GM19324 (cell line): ENCODE measurements at regions not wholly inside any gene's neighbourhood (a gene's known extent, or its start where the extent isn't known, plus 50 kb on each side); places are given as distances from the start of the nearest gene placed in this dataset.
"Not testable (repeated sequence)": the region's sequence is repeated elsewhere in the genome, so short reads cannot be mapped to it uniquely, and the experiment has no call there.

Source experiments
- ATAC-seq: cut with Tn5 transposase; IDR thresholded peaks from one replicate; pipeline ENCODE4 v1.9.1; 2021; ENCODE audit warnings: mild to moderate bottlenecking, moderate library complexity; ENCODE audit not compliant: unreplicated experiment, low FRiP score

DNA sequence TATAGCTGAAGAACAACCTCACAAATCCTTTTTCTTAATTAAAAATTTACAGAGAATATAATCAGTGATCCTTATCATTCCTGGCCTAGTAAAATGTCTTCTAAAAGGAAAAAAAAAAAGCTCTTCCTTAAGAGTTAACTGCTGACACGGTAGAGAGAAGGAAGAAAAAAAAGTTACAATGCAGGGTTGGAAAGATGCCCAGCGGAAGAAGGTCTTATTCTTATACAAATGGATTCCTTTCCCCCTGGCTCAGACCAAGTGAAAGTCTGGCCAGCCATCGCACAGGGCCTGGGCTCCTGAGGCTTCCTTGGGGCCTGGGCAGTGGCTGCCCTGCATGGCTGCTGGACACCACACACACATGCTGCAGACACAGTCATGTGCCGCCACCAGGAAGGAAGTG, 688.6 kb downstream of the TENT5A start:
- ATAC-seq, result no peak

DNA sequence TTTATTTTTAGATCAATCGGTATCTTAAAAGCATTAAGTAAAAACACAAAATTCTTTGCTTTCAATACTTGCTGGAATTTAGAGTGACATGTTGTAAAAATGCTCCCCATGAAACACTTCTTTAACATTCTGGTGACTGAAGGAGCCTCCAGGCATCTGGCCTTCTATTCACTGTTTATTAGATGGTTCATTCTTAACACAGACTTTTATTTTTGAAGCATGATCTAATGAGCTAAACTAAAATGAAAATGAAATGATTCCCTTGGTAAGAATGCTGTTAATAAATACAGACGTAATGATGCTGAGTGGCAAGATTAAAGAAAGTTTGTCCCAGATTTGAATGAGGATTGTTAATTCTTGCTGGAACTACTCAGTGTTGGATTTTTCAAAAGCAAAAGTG, 698.4 kb downstream of the TENT5A start:
- no peak for ATAC-seq

DNA sequence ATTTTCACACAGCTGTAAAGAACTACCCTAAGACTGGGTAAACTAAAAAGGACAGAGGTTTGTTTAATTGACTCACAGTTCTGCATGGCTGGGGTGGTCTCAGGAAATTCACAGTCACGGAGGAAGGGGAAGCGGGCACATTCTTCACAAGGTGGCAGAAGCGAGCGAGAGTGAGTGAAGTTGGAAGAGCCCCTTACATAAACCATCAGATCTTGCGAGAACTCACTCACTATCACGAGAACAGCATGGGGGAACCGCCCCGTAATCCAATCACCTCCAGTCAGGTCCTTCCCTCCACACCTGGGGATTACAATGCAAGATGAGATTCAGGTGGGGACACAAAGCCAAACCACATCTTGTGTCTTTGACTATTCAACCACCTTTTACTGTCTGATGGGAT, 700.5 kb downstream of the TENT5A start:
- ATAC-seq, result no peak

DNA sequence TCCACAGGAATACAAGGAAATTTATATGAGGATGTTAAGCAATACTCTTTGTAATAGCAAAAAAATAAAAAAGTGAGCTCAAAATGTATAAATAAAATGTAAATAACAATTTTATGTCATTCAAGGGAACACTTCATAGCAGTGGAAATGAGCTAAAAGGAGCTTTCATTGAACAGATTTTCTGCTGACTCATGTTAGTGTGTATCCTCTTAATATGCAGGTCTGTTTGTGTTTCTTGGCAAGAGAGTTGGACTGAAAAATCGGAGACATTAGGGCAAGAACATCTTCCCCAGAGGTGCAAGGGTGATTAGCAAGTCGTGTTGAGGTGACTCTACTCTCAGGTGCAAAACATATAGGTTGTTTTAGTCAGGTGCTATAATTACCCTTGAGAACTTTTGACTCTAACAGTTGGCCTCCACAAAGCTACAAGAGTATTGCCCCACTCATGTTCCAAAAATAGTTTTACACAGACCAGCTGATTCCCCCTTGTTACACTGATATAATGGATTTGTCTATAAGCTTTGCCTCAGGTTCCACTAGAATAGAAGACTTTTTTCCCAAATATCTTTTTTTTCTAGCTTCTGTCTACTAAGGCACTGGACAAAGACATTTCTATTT, 702.9 kb downstream of the TENT5A start:
- ATAC-seq, result no peak

DNA sequence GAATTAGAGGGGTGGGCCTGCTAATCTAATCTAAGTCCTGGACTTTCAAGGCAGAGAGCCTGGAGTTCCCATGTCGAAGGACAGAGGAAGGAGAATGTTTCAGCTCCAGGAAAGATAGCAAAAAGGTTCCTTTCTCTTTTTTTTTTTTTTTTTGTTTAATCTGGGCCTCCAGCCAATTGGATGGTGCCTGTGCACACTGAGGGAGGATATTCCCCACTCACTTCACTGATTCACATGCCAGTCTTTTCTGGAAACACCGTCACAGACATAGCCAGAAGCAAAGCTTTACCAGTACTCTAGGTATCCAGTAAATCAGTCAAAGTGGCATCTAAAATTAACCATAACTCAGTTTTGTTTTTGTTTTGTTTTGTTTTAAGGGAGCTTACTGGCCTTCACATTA, 721.1 kb downstream of the TENT5A start:
- no peak for ATAC-seq

DNA sequence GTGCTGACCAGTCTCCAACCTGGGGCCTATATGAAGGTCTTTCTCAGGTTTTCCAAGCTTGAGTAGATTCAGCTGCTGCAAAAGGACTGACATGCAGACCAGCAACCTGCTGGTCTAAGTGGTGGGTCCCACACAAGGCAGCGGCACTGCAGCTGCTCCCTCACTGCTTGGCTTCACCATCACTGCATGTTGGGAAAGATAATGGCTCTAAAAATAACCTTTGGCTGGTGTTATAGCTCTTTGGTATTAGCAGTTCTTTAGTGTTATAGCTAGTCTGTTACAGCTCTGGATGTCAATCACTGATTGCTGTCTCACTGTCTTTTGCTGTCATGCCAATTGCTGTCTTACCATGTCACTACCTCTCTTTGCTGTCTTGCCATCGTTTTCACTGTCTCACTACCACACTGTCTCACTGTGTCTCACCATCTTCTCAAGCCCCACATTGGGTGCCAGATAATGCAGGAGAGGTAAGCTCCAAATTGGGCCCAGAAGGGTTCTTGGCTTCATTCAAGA, 726.4 kb downstream of the TENT5A start:
- ATAC-seq, result no peak

DNA sequence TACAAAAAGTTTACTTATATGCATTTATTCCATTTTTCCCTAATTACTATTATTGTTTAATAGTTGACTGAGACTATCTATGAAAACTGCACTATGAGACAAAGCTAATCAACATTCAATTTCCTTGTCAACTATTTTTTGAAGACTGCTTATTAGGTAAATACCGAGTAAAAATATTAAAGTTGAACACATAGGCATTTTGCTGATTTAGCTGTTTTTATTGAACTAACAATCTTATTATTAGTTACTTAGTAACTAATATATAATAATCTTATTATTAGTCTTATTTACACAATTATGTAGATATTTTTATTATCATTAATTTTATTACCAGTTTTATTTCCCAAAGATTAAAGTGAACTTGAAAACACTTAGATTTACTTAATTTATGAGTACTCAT, 728.8 kb downstream of the TENT5A start:
- no peak for ATAC-seq

DNA sequence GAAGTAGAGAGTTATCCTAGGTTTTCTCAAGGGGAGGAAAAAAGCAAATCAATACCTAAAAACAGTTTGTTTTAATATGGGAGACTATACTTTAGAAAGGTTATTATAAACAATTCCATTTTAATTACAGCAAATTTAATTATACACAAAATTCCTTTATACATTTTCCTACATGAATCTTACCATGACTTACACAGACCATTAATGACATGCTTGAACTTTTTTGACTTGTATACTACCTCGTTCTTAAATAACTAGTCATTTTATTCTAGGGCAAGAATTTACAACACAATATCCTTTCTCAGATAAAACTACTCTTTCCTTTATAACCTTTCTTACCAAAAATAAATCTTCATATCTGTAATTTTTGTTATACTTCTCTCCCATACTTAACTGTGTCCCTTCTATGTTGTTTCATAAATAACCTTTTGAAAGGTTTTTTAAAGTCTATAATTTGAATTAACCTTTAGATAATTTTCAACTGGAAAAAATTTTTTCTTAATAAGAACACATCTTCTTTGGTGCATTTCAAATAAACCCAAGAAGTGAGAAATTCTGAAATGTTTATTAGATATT, 729.4 kb downstream of the TENT5A start:
- ATAC-seq, result no peak

DNA sequence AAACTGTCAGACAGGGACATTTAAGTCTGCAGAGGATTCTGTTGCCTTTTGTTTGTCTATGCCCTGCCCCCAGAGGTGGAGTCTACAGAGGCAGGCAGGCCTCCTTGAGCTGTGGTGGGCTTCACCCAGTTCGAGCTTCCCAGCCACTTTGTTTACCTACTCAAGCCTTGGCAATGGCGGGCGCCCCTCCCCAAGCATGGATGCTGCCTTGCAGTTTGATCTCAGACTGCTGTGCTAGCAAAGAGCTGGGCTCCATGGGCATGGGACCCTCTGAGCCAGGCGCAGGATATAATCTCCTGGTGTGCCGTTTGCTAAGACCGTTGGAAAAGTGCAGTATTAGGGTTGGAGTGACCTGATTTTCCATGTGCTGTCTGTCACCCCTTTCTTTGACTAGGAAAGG, 734.9 kb downstream of the TENT5A start:
- ATAC-seq, result not testable (repeated sequence)

DNA sequence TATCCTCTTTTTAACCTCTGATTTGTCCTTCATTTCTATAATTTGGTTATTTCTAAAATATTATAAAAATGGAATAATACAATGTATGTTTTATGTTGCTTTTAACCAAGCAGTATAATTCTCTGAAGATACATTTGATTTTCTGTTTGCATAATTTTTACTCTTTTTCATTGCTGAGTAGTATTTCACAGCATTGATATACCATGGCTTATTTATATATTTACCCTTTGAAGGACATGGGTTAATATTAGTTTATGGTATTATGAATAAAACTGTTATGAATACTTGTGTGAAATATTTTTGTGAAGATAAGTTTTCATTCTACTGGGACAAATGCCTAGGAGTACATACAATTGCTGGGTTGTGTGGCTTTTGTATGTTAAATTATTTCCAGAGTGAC, 748.6 kb downstream of the TENT5A start:
- ATAC-seq, result no peak

DNA sequence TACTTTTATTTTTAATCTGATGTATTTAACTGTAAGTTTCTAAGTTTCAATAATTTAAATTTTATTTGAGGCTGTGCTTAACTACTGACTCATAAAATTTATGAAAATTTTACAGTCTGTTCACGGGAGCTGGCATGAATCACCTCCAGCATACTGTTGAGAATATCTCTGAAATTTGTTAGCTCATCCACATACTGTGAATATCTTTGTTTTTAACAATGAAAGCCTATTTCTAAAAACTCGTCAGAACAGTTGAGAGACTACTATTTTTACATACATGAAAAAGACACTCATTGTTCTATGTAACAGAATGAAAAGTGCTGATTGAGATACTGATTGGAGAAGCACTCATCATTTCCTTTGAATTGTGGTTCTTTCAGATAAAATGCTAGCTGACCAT, 749.3 kb downstream of the TENT5A start:
- ATAC-seq, result no peak

DNA sequence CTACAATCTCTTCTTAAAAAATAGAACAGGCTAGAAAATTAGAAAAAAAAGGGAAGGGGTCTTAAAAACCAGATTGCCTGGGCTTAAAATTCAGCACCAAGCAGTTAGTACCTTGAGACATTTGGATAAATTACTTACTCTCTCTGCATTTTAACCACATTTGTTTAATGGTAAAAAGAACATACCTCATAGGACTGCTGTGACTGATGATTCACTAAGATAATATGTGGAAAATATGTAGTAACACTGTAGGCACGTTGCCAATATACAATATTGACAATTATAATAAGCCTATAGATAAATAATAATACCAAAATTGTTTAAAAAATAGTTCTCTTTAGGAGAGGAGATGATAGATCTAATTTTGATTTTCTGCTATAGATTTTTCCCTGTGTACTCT, 750.4 kb downstream of the TENT5A start:
- ATAC-seq, result no peak

DNA sequence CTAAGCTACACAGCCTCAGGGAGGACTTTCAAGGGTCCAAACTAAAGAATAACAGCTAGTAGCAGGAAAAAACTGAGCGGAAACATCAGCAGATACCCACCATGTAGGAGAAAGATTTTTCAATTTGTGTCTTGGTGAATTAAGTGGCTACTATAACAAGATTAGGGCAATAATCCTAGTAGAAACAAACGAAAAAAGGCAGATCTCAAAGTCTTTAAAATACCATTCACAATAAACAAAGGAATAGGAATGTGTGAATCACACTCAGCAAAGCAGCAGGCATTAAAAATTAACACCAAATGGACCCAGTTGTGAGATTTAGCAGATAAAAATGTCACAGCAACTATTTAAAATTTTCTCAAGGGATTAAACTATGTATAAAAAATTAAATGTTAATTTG, 761.2 kb downstream of the TENT5A start:
- ATAC-seq, result no peak

DNA sequence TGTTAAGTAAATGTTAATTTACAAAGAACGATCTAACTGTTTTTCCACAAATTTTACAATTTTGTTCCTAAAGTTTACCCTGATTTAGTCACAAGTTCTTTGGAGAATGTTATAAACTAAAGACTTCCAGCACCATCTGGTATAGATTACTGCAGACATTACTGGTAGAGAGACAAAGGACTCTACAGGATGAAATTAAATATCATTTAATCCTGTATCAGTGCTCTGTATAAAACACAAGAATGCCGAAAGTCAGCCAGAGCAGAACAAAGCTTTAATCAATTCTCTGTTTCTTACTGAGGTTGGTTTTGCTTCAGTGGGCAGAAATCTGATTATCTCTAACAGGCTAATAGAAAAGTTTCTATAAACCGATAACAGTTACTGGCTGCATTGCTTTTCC, 763.6 kb downstream of the TENT5A start:
- ATAC-seq, result no peak

DNA sequence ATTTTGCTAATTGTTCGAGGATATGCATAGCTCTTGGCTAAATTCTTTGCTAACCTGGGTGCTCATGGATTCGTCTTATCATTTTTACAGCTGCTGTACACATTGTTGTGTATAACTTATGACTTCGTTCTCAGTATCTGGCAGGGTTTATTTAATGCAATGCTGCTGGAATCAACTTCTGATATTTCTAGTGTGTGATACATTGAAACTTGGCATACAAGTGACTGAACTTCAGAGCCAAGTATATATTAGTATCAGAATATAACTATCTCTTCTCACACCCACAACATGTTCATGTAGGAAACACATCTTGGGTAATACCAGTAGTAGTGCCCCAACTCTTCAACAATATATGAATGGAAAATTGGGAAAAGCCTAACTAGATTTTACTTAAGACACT, 764.2 kb downstream of the TENT5A start:
- ATAC-seq, result no peak

DNA sequence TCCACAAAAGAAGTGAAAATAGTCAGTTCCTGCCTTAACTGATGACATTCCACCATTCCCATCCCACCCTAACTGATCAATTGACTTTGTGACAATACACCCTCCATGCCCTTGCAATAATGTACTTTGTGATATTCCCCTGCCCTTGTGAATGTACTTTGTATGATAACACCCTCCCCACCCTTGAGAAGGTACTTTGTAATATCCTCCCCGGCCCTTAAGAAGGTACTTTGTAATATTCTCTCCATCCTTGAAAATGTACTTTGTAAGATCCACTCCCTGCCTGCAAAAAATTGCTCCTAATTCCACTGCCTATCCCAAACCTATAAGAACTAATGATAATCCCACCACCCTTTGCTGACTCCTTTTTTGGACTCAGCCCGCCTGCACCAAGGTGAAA, 771.3 kb downstream of the TENT5A start:
- ATAC-seq, result not testable (repeated sequence)

DNA sequence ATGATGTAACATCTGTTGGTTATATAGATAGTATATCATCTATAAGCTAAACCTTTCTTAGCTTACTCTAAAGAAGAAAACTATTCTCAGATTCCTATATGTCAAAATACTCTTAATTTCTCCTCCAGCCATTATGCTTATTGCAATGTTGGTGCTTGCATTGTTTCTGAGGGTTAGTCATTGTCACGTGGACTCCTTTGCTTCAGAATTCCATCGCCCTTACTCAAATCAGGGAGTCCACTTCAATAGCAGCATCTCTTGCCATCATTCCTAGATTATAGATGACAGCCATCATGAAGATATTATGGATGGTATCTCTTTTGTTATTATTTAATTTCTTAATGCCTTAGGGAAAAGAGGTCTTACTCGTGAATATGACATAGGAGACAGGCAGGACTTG, 776.1 kb downstream of the TENT5A start:
- ATAC-seq, result no peak

DNA sequence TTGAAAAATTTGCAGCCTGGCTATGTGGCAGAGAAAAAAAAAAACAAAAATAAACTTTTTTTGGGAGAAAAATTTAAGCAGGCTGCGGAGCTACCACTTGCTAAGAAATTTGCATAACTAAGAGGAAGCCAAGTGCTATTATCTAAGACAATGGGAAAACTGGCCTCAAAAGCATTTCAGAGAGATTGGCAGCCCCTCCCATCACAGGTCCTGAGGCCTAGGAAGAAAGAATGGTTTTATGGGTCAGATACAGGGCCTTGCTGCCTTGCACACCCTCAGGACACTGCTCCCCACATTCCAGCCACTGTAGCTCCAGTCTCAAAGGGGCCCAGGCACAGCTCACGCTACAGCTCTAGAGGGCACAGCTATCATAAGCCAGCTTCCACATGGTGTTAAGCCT, 777.9 kb downstream of the TENT5A start:
- no peak for ATAC-seq

DNA sequence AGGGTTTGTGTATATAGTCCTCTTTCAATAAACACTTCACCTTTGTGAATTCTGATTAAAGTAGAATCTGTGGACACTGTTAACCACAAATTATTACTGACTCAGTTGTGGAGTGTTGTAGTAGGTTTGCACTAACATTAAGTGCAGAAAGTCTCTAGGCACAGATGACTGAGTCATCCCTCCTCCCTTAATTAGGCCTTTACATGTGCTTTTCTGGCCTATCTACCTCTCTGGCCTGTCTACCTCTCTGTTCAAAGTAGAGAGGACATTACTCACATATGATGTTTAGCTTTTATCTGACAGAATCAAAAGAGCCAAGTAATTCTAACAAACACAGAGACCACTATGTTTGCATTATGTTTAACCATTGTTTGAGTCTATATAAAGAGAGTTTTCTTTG, 783.0 kb downstream of the TENT5A start:
- no peak for ATAC-seq

DNA sequence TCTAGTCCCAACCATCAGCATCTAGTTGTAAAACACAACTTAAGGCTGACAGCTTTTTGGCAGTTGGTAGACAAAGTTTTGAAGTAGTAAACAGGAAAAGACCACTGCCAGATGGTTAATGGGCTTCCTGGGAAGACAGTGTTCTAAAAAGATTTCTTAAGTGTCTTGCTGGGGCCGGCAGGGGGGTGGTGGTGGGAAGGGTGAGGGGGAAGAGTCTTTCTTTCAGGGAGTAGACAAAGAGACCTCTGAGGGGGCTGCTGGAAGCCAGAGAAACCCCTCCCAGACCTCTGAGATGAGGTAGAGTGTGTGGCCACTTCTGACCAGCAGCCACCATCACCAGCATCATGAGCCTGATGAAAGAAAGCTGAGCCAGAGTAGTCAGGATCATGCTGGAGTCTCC, 784.9 kb downstream of the TENT5A start:
- ATAC-seq, result no peak

DNA sequence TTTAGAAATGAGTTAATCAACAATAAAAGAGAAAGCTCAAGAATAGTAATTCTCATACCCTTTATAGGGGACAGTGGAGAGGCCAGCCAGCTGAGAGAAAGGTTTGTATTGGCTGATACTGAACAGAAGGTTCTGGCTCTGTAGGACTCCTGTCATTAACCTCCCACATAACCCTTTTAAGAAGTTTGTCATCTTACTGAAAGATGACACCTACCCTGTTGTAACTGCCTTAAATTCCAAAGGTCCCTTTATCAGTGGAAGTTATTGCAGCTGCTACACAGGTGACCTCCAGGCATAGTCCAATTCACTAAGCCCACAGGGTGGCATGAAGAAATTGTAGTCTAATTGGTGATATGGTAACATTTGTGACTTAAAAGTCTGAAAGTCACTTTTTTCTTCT, 790.1 kb downstream of the TENT5A start:
- ATAC-seq, result no peak

DNA sequence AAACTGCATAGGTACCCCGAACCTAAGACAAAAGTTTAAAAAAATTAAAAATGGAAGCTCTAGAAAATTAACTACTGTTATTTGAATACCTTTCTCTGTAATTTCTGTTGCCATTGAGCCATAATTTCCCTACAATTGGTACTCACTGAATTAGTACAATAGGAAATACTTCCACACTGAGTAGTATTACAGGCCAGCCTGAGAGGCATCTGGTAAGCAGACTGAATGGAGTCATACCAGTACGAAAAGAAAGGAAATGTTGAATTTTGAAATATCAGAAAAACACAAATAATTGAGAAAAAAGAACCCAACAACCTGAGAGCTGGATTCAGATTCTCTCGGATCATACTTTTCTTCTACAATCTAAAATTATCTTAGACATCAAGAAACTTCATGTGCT, 791.3 kb downstream of the TENT5A start:
- ATAC-seq, result no peak

DNA sequence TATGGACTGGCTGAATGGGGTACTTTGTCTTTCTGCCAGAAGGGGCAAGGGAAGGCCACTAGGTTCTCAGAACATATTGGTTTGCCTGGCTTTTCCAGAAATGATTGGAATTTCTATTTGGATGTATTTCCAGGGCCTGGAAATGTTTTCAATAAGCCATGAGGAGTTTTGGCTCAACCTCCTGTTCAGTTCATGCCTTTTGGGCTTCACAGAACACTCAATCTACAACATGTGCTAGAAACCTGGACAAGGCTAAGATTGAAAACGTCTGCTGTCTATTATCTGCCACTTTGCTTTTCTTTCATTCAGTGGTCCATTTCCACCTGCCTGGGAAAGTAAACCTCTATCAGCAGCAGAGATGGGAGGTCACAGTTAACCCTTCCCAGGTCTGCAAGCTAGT, 793.4 kb downstream of the TENT5A start:
- ATAC-seq, result no peak
